ENCODE measurements at regions not wholly inside any gene's neighbourhood (a gene's known extent, or its start where the extent isn't known, plus 50 kb on each side); places are given as distances from the start of the nearest gene placed in this dataset.
"Not testable (repeated sequence)": the region's sequence is repeated elsewhere in the genome, so short reads cannot be mapped to it uniquely, and the experiment has no call there.

GRCh38 chr3:177646749-177647148, 449.5 kb upstream of the TBL1XR1 start:
- DNase-seq = peak; percentile 16

GRCh38 chr3:177647341-177647740, 450.1 kb upstream of the TBL1XR1 start:
- DNase-seq = no peak

- no peak for DNase-seq
Observed at GRCh38 chr3:177647876-177648275, 450.6 kb upstream of the TBL1XR1 start.

GRCh38 chr3:177652556-177653291, 455.4 kb upstream of the TBL1XR1 start:
- no peak for DNase-seq

- no peak for DNase-seq
Observed at GRCh38 chr3:177657243-177657642, 460.0 kb upstream of the TBL1XR1 start.

GRCh38 chr3:177658354-177658753, 461.1 kb upstream of the TBL1XR1 start:
- no peak for DNase-seq

GRCh38 chr3:177664380-177665103, 467.3 kb upstream of the TBL1XR1 start:
- not testable (repeated sequence) for DNase-seq

GRCh38 chr3:177665122-177665808, 468.0 kb upstream of the TBL1XR1 start:
- DNase-seq = no peak

GRCh38 chr3:177672252-177672911, 475.1 kb upstream of the TBL1XR1 start:
- DNase-seq = no peak

GRCh38 chr3:177673112-177673914, 476.0 kb upstream of the TBL1XR1 start:
- peak; percentile 65 for DNase-seq

- DNase-seq = no peak
Observed at GRCh38 chr3:177674186-177674585, 476.9 kb upstream of the TBL1XR1 start.

- no peak for DNase-seq
Observed at GRCh38 chr3:177676148-177676547, 478.9 kb upstream of the TBL1XR1 start.

- no peak for DNase-seq
Observed at GRCh38 chr3:177676947-177677587, 479.8 kb upstream of the TBL1XR1 start.

GRCh38 chr3:177679568-177680471, 482.5 kb upstream of the TBL1XR1 start:
- peak; percentile 89 for DNase-seq

GRCh38 chr3:177680472-177680821, 483.2 kb upstream of the TBL1XR1 start:
- no peak for DNase-seq

GRCh38 chr3:177681156-177681555, 483.9 kb upstream of the TBL1XR1 start:
- no peak for DNase-seq

- DNase-seq = no peak
Observed at GRCh38 chr3:177681852-177682251, 484.6 kb upstream of the TBL1XR1 start.

GRCh38 chr3:177683586-177683985, 486.3 kb upstream of the TBL1XR1 start:
- DNase-seq = no peak

GRCh38 chr3:177686671-177687070, 489.4 kb upstream of the TBL1XR1 start:
- no peak for DNase-seq

- no peak for DNase-seq
Observed at GRCh38 chr3:177687291-177687690, 490.0 kb upstream of the TBL1XR1 start.

GRCh38 chr3:177688152-177688551, 490.9 kb upstream of the TBL1XR1 start:
- DNase-seq = no peak
